GM12878 (cell line): ENCODE measurements at regions not wholly inside any gene's neighbourhood (a gene's known extent, or its start where the extent isn't known, plus 50 kb on each side); places are given as distances from the start of the nearest gene placed in this dataset.

ENCODE experiments used
- ATAC-seq: fragments of 200-7000 bp; cut with Tn5 transposase; 3 replicates; pipeline ENCODE4 v1.9.1; 2020; ENCODE audit warnings: mild to moderate bottlenecking, moderate library complexity
- BruUV-seq: library from RNA; stranded (reverse); fragments of 400-500 nt; replicated peaks from 2 replicates; lab custom pipeline; 2021; lab: Mats Ljungman, UMichigan
- CTCF ChIA-PET: fragments of 300-600 bp; sonication (Branson Sonifier 250); formaldehyde crosslinking; extraction: SDS; loops from one replicate; lab custom pipeline; 2021; ENCODE audit warnings: inconsistent platforms; lab: Yijun Ruan, JAX
- POLR2A ChIA-PET: fragments of 350-600 bp; formaldehyde crosslinking; extraction: SDS; loops from one replicate; lab custom pipeline; 2021; ENCODE audit warnings: inconsistent platforms; lab: Charles Lee
- RAD21 ChIA-PET: fragments of 300-600 bp; sonication (Branson Sonifier 250); formaldehyde crosslinking; loops from one replicate; lab custom pipeline; 2023; ENCODE audit warnings: antibody characterized with exemption; ENCODE audit not compliant: unreplicated experiment; lab: Charles Lee
- SMC1A ChIA-PET: fragments of 300-600 bp; sonication (Branson Sonifier 250); formaldehyde crosslinking; loops from one replicate; lab custom pipeline; 2023; ENCODE audit not compliant: unreplicated experiment, uncharacterized antibody; lab: Charles Lee
- DNase-seq: peaks from one replicate; pipeline ENCODE4 v3.0.0-alpha.2; 2011; ENCODE audit warnings: low read depth, low spot score
- FAIRE-seq: peaks from 3 replicates; lab custom pipeline; 2011; peaks lifted over from hg19 to GRCh38; lab: Jason Lieb, UNC
- H2AFZ ChIP-seq: 2 replicates; pipeline ENCODE4 v1.6.0; 2011; ENCODE audit warnings: low read depth, low read length, control low read depth; ENCODE audit not compliant: control insufficient read depth
- H3K27ac ChIP-seq: 2 replicates; pipeline ENCODE4 v1.5.1; 2011; ENCODE audit warnings: control low read depth; ENCODE audit not compliant: control insufficient read depth, insufficient read depth
- H3K27me3 ChIP-seq, 2 experiments: replicated peaks in 1 of 2; 2 replicates each; pipeline versions ENCODE4 v1.6.0 to v1.6.1; 2011; ENCODE audit warnings: low read length in 1 of 2; ENCODE audit not compliant: control insufficient read depth in 2 of 2, insufficient read depth in 2 of 2
- H3K36me3 ChIP-seq, 2 experiments: 2 replicates each; pipeline ENCODE4 v1.5.1; 2011; ENCODE audit warnings: low read length in 1 of 2; ENCODE audit not compliant: control insufficient read depth in 2 of 2, insufficient read depth in 2 of 2
- H3K4me1 ChIP-seq: 2 replicates; pipeline ENCODE4 v1.6.1; 2011; ENCODE audit warnings: mild to moderate bottlenecking, low read length, moderate library complexity, mixed read lengths; ENCODE audit not compliant: control insufficient read depth, insufficient read depth
- H3K4me2 ChIP-seq: 2 replicates; pipeline ENCODE4 v1.6.0; 2011; ENCODE audit warnings: control low read depth; ENCODE audit not compliant: control insufficient read depth, insufficient read depth
- H3K4me3 ChIP-seq: fragments of 200-600 bp; sonication (generic); 2 replicates; pipeline ENCODE4 v1.5.1; 2016
- H3K79me2 ChIP-seq: 2 replicates; pipeline ENCODE4 v1.6.0; 2011; ENCODE audit warnings: low read length; ENCODE audit not compliant: control insufficient read depth, insufficient read depth
- H3K9ac ChIP-seq: 2 replicates; pipeline ENCODE4 v1.8.0; 2011; ENCODE audit warnings: low read length, control low read depth, mixed read lengths; ENCODE audit not compliant: control insufficient read depth, insufficient read depth
- H3K9me3 ChIP-seq: replicated peaks from 3 replicates; pipeline ENCODE4 v1.5.1; 2011; ENCODE audit warnings: mild to moderate bottlenecking, low read length; ENCODE audit not compliant: control insufficient read depth, insufficient read depth
- H4K20me1 ChIP-seq: 2 replicates; pipeline ENCODE4 v1.6.0; 2011; ENCODE audit not compliant: control insufficient read depth, insufficient read depth
- IRF4 ChIP-seq: IDR thresholded peaks from 2 replicates; pipeline ENCODE4 v1.6.1; 2011; ENCODE audit warnings: low read depth, low read length
- NFIC ChIP-seq: IDR thresholded peaks from 2 replicates; pipeline ENCODE4 v1.6.1; 2012; ENCODE audit warnings: low read depth, mild to moderate bottlenecking, inconsistent platforms, low read length, moderate library complexity
- POLR2AphosphoS5 ChIP-seq: IDR thresholded peaks from 2 replicates; pipeline ENCODE4 v1.6.1; 2011; ENCODE audit warnings: mild to moderate bottlenecking, low read length, inconsistent platforms
- POU2F2 ChIP-seq: IDR thresholded peaks from 3 replicates; pipeline ENCODE4 v1.6.1; 2011; ENCODE audit warnings: low read depth, mild to moderate bottlenecking, low read length, borderline replicate concordance
- RELB ChIP-seq: fragments of 450-650 bp; IDR thresholded peaks from 2 replicates; pipeline ENCODE4 v1.6.1; 2017; ENCODE audit warnings: low read depth, mild to moderate bottlenecking, moderate library complexity
- SIN3A ChIP-seq: IDR thresholded peaks from 2 replicates; pipeline ENCODE4 v1.6.1; 2012; ENCODE audit warnings: low read depth, low read length, improper control_type of control experiment
- ZBTB33 ChIP-seq: fragments of 450-650 bp; IDR thresholded peaks from 2 replicates; pipeline ENCODE4 v1.6.1; 2017; ENCODE audit warnings: mild to moderate bottlenecking
- ZNF217 ChIP-seq: fragments of 450-650 bp; IDR thresholded peaks from 2 replicates; pipeline ENCODE4 v1.6.1; 2017; ENCODE audit warnings: antibody characterized with exemption, mild to moderate bottlenecking
- ZNF274 ChIP-seq: IDR thresholded peaks from one replicate; pipeline ENCODE4 v1.8.0; 2011; ENCODE audit not compliant: insufficient read length, insufficient read depth
- ZNF687 ChIP-seq: fragments of 450-650 bp; IDR thresholded peaks from 2 replicates; pipeline ENCODE4 v1.6.1; 2017; ENCODE audit warnings: mild to moderate bottlenecking, moderate library complexity
- WGBS: methylation state at CpG from one replicate; pipeline ENCODE4 v1.1.6; 2016; ENCODE audit warnings: low lambda C conversion rate; ENCODE audit not compliant: insufficient replicate concordance, insufficient coverage; ENCODE audit errors: missing lambda C conversion rate; 5-methylcytosine and 5-hydroxymethylcytosine counted together
- in situ Hi-C: fragments of 300-500 bp; cut with MboI; formaldehyde crosslinking; loops from 9 replicates; pipeline ENCODE4 v1.14.3; 2018; ENCODE audit warnings: mixed read lengths
- intact Hi-C: fragments of 100-400 bp; cut with micrococcal nuclease; formaldehyde crosslinking; loops from one replicate; pipeline ENCODE4 v1.14.2; 2022; ENCODE audit not compliant: unreplicated experiment

- no peak overlapping the region for H2AFZ ChIP-seq
- TF ChIP-seq ZNF217 (no peak), ZBTB33 (no peak), POLR2AphosphoS5 (no peak)
- intact Hi-C loops = no loop called here
- H3K9ac ChIP-seq = no peak overlapping the region
- DNase-seq (no peak), ATAC-seq (no peak), FAIRE-seq (no peak)
- in situ Hi-C loops = no loop called here
- H3K36me3 ChIP-seq = no peaks in the 10 kb centered on the region
- ChIA-PET CTCF (no interaction called here), POLR2A (no interaction called here), SMC1A (no interaction called here), RAD21 (no interaction called here)
- no peaks in the 10 kb centered on the region for H3K4me1 ChIP-seq
- WGBS = 31% methylated on average over 6 of the region's 6 CpGs
- BruUV-seq = no TSS peak
- H3K4me3 ChIP-seq = no peak overlapping the region
- no peak overlapping the region for H3K4me2 ChIP-seq
- no peaks in the 10 kb centered on the region for H3K27me3 ChIP-seq
- H3K9me3 ChIP-seq = no peaks in the 10 kb centered on the region
- no peaks in the 10 kb centered on the region for H4K20me1 ChIP-seq
- H3K27ac ChIP-seq = no peak overlapping the region
- H3K79me2 ChIP-seq = no peaks in the 10 kb centered on the region
Observed at GRCh38 chr10:6802759-6803426, 222.8 kb upstream of the PRKCQ start.

- ChIA-PET CTCF (no interaction called here), SMC1A (no interaction called here), POLR2A (no interaction called here), RAD21 (no interaction called here)
- no peak for FAIRE-seq
- BruUV-seq = no TSS peak
- Histone ChIP-seq H3K9me3 (no peaks in the 10 kb centered on the region), H3K36me3 (no peaks in the 10 kb centered on the region), H3K9ac (no peak overlapping the region), H2AFZ (no peak overlapping the region), H4K20me1 (no peaks in the 10 kb centered on the region), H3K79me2 (no peaks in the 10 kb centered on the region), H3K27me3 (no peaks in the 10 kb centered on the region), H3K4me2 (no peak overlapping the region), H3K4me1 (no peaks in the 10 kb centered on the region), H3K4me3 (no peak overlapping the region), H3K27ac (no peak overlapping the region)
- in situ Hi-C loops (no loop called here), intact Hi-C loops (no loop called here)
- no peak for DNase-seq
- no peak for ATAC-seq
- WGBS = 25% methylated on average over 3 of the region's 3 CpGs
- no peak for TF ChIP-seq POU2F2
- TF ChIP-seq POLR2AphosphoS5 = no peak
- TF ChIP-seq IRF4 = no peak
- TF ChIP-seq NFIC = no peak
- TF ChIP-seq RELB = no peak
- TF ChIP-seq SIN3A = no peak
- no peak for TF ChIP-seq ZNF274
- TF ChIP-seq ZNF687 = no peak
Observed at GRCh38 chr10:6796231-6796630, 216.2 kb upstream of the PRKCQ start.
